CD14-positive monocyte (primary cell): ENCODE measurements at regions not wholly inside any gene's neighbourhood (a gene's known extent, or its start where the extent isn't known, plus 50 kb on each side); places are given as distances from the start of the nearest gene placed in this dataset.

Experiments
- DNase-seq, 3 donors: peaks; one replicate each; pipeline ENCODE4 v3.0.0-alpha.2; 2011 to 2022
- H2AFZ ChIP-seq: 2 replicates; pipeline ENCODE4 v1.6.0; 2012; ENCODE audit warnings: mild to moderate bottlenecking, low read depth, low read length, inconsistent platforms; ENCODE audit not compliant: insufficient read depth, poor library complexity, severe bottlenecking
- H3K27ac ChIP-seq, 2 donors: 1 replicate in 1 of 2; 2 replicates in 1 of 2; pipeline ENCODE4 v1.5.1; 2012 to 2013; ENCODE audit warnings: low read length in 2 of 2, control low read depth in 1 of 2, inconsistent platforms in 1 of 2, low read depth in 1 of 2, mild to moderate bottlenecking in 1 of 2
- H3K27me3 ChIP-seq, 2 donors: one replicate each; pipeline versions ENCODE4 v1.6.0 to v1.6.1; 2011 to 2013; ENCODE audit warnings: low read length in 2 of 2; ENCODE audit not compliant: control insufficient read depth in 2 of 2, insufficient read depth in 2 of 2
- H3K36me3 ChIP-seq, 2 donors: replicated peaks in 1 of 2; 1 replicate in 1 of 2; 2 replicates in 1 of 2; pipeline versions ENCODE4 v1.5.1 to v1.6.1; 2012 to 2013; ENCODE audit warnings: low read length in 2 of 2, control low read depth in 1 of 2, inconsistent platforms in 1 of 2, mild to moderate bottlenecking in 1 of 2; ENCODE audit not compliant: insufficient read depth in 2 of 2, control insufficient read depth in 1 of 2
- H3K4me1 ChIP-seq, 2 donors: 1 replicate in 1 of 2; 2 replicates in 1 of 2; pipeline versions ENCODE4 v1.5.1 to v1.6.1; 2012 to 2013; ENCODE audit warnings: low read length in 2 of 2, control low read depth in 1 of 2, inconsistent platforms in 1 of 2, mild to moderate bottlenecking in 1 of 2, moderate library complexity in 1 of 2; ENCODE audit not compliant: insufficient read depth in 2 of 2, control insufficient read depth in 1 of 2
- H3K4me2 ChIP-seq: replicated peaks from 2 replicates; pipeline ENCODE3; 2012; ENCODE audit warnings: low read length, moderate library complexity, mild to moderate bottlenecking; ENCODE audit not compliant: poor library complexity, severe bottlenecking; ENCODE audit errors: extremely low read depth
- H3K4me3 ChIP-seq, 3 experiments: fragments of 200-600 bp in 1 of 3; sonication (generic) in 1 of 3; replicated peaks in 1 of 3; 1 replicate in 2 of 3; 2 replicates in 1 of 3; pipeline ENCODE4 v1.5.1; 2011 to 2013; ENCODE audit warnings: low read length in 3 of 3, mild to moderate bottlenecking in 3 of 3, control low read depth in 2 of 3, low read depth in 2 of 3, inconsistent platforms in 1 of 3, moderate library complexity in 1 of 3
- H3K79me2 ChIP-seq: 2 replicates; pipeline ENCODE4 v1.6.0; 2012; ENCODE audit warnings: mild to moderate bottlenecking, control low read depth, inconsistent platforms, low read length, moderate library complexity; ENCODE audit not compliant: insufficient read depth
- H3K9ac ChIP-seq: 2 replicates; pipeline ENCODE4 v1.6.0; 2017; ENCODE audit warnings: low read length, mild to moderate bottlenecking; ENCODE audit not compliant: insufficient read depth, poor library complexity, severe bottlenecking
- H3K9me3 ChIP-seq, 2 donors: replicated peaks in 1 of 2; 1 replicate in 1 of 2; 2 replicates in 1 of 2; pipeline versions ENCODE4 v1.5.1 to v1.6.1; 2012 to 2013; ENCODE audit warnings: low read length in 2 of 2, control low read depth in 1 of 2; ENCODE audit not compliant: control insufficient read depth in 1 of 2, insufficient read depth in 1 of 2
- H4K20me1 ChIP-seq: 2 replicates; pipeline ENCODE4 v1.6.0; 2012; ENCODE audit warnings: mild to moderate bottlenecking, low read length, control low read depth, moderate library complexity; ENCODE audit not compliant: insufficient read depth
- H3K27ac Mint-ChIP-seq, 7 donors: one replicate each; pipeline ENCODE4 v1.8.0; 2020; ENCODE audit warnings: mild to moderate bottlenecking in 7 of 7, mixed read lengths in 7 of 7, moderate library complexity in 6 of 7, inconsistent platforms in 2 of 7
- H3K27me3 Mint-ChIP-seq, 3 donors: one replicate each; pipeline ENCODE4 v1.8.0; 2021 to 2022; ENCODE audit warnings: low read depth in 3 of 3, mild to moderate bottlenecking in 3 of 3, mixed read lengths in 3 of 3, moderate library complexity in 3 of 3, inconsistent platforms in 1 of 3
- H3K36me3 Mint-ChIP-seq, 2 donors: one replicate each; pipeline ENCODE4 v1.8.0; 2020; ENCODE audit warnings: mixed read lengths in 2 of 2, inconsistent platforms in 1 of 2, mild to moderate bottlenecking in 1 of 2
- H3K4me1 Mint-ChIP-seq: one replicate; pipeline ENCODE4 v1.8.0; 2020; ENCODE audit warnings: mild to moderate bottlenecking, mixed read lengths
- H3K4me3 Mint-ChIP-seq, 2 donors: one replicate each; pipeline ENCODE4 v1.8.0; 2020; ENCODE audit warnings: mild to moderate bottlenecking in 2 of 2, mixed read lengths in 2 of 2, moderate library complexity in 1 of 2
- H3K9me3 Mint-ChIP-seq, 7 donors: one replicate each; pipeline ENCODE4 v1.8.0; 2020 to 2022; ENCODE audit warnings: mixed read lengths in 7 of 7, mild to moderate bottlenecking in 6 of 7, moderate library complexity in 6 of 7, inconsistent platforms in 2 of 7
- CTCF ChIP-seq: fragments of 200-600 bp; IDR thresholded peaks from one replicate; pipeline ENCODE4 v1.8.0; 2022; ENCODE audit warnings: antibody characterized with exemption, mild to moderate bottlenecking
- WGBS: methylation state at CpG from one replicate; pipeline ENCODE4 v1.1.5; 2013; ENCODE audit warnings: missing lambda C conversion rate; ENCODE audit not compliant: insufficient coverage; 5-methylcytosine and 5-hydroxymethylcytosine counted together
- intact Hi-C, 2 donors: fragments of 100-400 bp; cut with micrococcal nuclease; formaldehyde crosslinking; loops; one replicate each; pipeline versions ENCODE4 v1.15.0 to v1.15.1; 2023

- H3K36me3 ChIP-seq = no peaks in the 10 kb centered on the region
- Mint-ChIP-seq H3K4me3 (no peak overlapping the region), H3K9me3 (peaks cover 0 to 6% (median 0%) of the 10 kb centered on the region in 7 donors), H3K36me3 (no peaks in the 10 kb centered on the region), H3K27ac (no peak overlapping the region), H3K27me3 (peaks cover 0 to 2% (median 0%) of the 10 kb centered on the region in 3 donors), H3K4me1 (peaks cover 20% of the 10 kb centered on the region)
- no peaks in the 10 kb centered on the region for H3K9me3 ChIP-seq
- H3K27ac ChIP-seq = no peak overlapping the region
- H3K9ac ChIP-seq = no peak overlapping the region
- H3K27me3 ChIP-seq = no peaks in the 10 kb centered on the region
- H3K4me1 ChIP-seq = peaks cover 2 to 11% of the 10 kb centered on the region in 2 donors
- WGBS = no CpG with 5 or more reads among the region's 2 CpGs
- no peaks in the 10 kb centered on the region for H3K79me2 ChIP-seq
- no peaks in the 10 kb centered on the region for H4K20me1 ChIP-seq
- no peak for TF ChIP-seq CTCF
- DNase-seq = no peak
- H3K4me2 ChIP-seq = no peak overlapping the region
- no peak overlapping the region for H2AFZ ChIP-seq
- intact Hi-C loops = no loop called here
- no peak overlapping the region for H3K4me3 ChIP-seq
These were observed 51.9 kb upstream of the ABLIM1 start for GRCh38 chr10:114709984-114710383.

GRCh38 chr10:114711176-114711868 lies 53.2 kb upstream of the ABLIM1 start:
- Histone ChIP-seq H3K27me3 (no peaks in the 10 kb centered on the region), H3K9ac (no peak overlapping the region), H3K4me1 (peaks cover 2 to 11% of the 10 kb centered on the region in 2 donors), H3K4me2 (no peak overlapping the region), H3K27ac (no peak overlapping the region), H3K9me3 (no peaks in the 10 kb centered on the region), H3K79me2 (no peaks in the 10 kb centered on the region), H2AFZ (no peak overlapping the region), H3K4me3 (no peak overlapping the region), H3K36me3 (no peaks in the 10 kb centered on the region), H4K20me1 (no peaks in the 10 kb centered on the region)
- DNase-seq = no peak
- Mint-ChIP-seq H3K27ac (no peak overlapping the region), H3K9me3 (peaks cover 0 to 6% (median 0%) of the 10 kb centered on the region in 7 donors), H3K4me3 (no peak overlapping the region), H3K36me3 (no peaks in the 10 kb centered on the region), H3K4me1 (peaks cover 20% of the 10 kb centered on the region), H3K27me3 (peaks cover 0 to 2% (median 0%) of the 10 kb centered on the region in 3 donors)
- intact Hi-C loops = no loop called here
- no peak for TF ChIP-seq CTCF
- no CpG with 5 or more reads among the region's 5 CpGs for WGBS
